ENCODE measurements at regions not wholly inside any gene's neighbourhood (a gene's known extent, or its start where the extent isn't known, plus 50 kb on each side); places are given as distances from the start of the nearest gene placed in this dataset.

- DNase-seq (ENCODE audit: low read depth) = no peak
- H3K4me3 ChIP-seq (ENCODE audit: low read depth, low read length) = no peak overlapping the region
- no peak for TF ChIP-seq CTCF (IDR thresholded peaks at IDR 0.05; ENCODE audit: control insufficient read depth, extremely low read depth, insufficient read depth)
These were observed 539.0 kb downstream of the EFNB2 start for GRCh38 chr13:105996391-105997025.

- DNase-seq (ENCODE audit: low read depth) = no peak
- H3K4me3 ChIP-seq (ENCODE audit: low read depth, low read length) = no peak overlapping the region
- no peak for TF ChIP-seq CTCF (IDR thresholded peaks at IDR 0.05; ENCODE audit: control insufficient read depth, extremely low read depth, insufficient read depth)
These were observed 541.1 kb downstream of the EFNB2 start for GRCh38 chr13:105994340-105994739.

- DNase-seq (ENCODE audit: low read depth) = peak; percentile 72
- no peak for TF ChIP-seq CTCF (IDR thresholded peaks at IDR 0.05; ENCODE audit: control insufficient read depth, extremely low read depth, insufficient read depth)
- no peak overlapping the region for H3K4me3 ChIP-seq (ENCODE audit: low read depth, low read length)
These were observed 543.7 kb downstream of the EFNB2 start for GRCh38 chr13:105991622-105992277.

DNA sequence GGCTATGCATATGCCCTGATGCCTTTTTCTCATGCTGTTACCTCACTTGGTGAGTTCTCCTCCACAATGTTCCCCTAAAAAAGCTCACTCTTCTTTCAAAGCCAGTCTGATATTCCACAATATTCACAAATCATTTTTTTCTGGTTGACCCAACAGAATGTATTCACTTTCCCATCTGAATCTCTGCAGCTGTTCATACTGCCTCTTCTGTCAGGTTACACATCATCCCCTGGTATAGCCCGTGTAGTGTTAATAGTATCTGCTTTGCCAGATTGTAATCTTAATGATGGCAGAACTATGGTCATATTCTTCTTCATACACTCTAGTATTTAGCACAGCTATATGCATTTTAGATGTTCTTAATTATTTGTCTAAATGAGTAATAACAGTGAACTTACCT lies 544.3 kb downstream of the EFNB2 start:
- DNase-seq (ENCODE audit: low read depth) = no peak
- no peak for TF ChIP-seq CTCF (IDR thresholded peaks at IDR 0.05; ENCODE audit: control insufficient read depth, extremely low read depth, insufficient read depth)
- no peak overlapping the region for H3K4me3 ChIP-seq (ENCODE audit: low read depth, low read length)

GRCh38 chr13:105990256-105990958 lies 545.1 kb downstream of the EFNB2 start:
- H3K4me3 ChIP-seq (ENCODE audit: low read depth, low read length) = no peak overlapping the region
- no peak for DNase-seq (ENCODE audit: low read depth)
- no peak for TF ChIP-seq CTCF (IDR thresholded peaks at IDR 0.05; ENCODE audit: control insufficient read depth, extremely low read depth, insufficient read depth)

GRCh38 chr13:105984646-105985045 lies 550.8 kb downstream of the EFNB2 start:
- no peak for TF ChIP-seq CTCF (IDR thresholded peaks at IDR 0.05; ENCODE audit: control insufficient read depth, extremely low read depth, insufficient read depth)
- no peak overlapping the region for H3K4me3 ChIP-seq (ENCODE audit: low read depth, low read length)
- DNase-seq (ENCODE audit: low read depth) = no peak

All from LNCaP clone FGC (cell line).